Activated T-helper 1 cell treated with anti-CD3 and anti-CD28 coated beads, Interleukin-2, amount 50 U/mL, for 16 hours (primary cell): ENCODE measurements at regions not wholly inside any gene's neighbourhood (a gene's known extent, or its start where the extent isn't known, plus 50 kb on each side); places are given as distances from the start of the nearest gene placed in this dataset.

ENCODE experiments used
- DNase-seq, 2 donors: peaks; one replicate each; pipeline ENCODE4 v3.0.0-alpha.2; 2020; ENCODE audit warnings: low read depth in 1 of 2, low spot score in 1 of 2

GRCh38 chr4:13892739-13893105 lies 265.2 kb upstream of the BOD1L1 start:
- no peak for DNase-seq

- DNase-seq, result no peak
Observed at GRCh38 chr4:13893211-13893610, 265.7 kb upstream of the BOD1L1 start.

- DNase-seq, result no peak
Observed at GRCh38 chr4:13893987-13894386, 266.5 kb upstream of the BOD1L1 start.

DNA sequence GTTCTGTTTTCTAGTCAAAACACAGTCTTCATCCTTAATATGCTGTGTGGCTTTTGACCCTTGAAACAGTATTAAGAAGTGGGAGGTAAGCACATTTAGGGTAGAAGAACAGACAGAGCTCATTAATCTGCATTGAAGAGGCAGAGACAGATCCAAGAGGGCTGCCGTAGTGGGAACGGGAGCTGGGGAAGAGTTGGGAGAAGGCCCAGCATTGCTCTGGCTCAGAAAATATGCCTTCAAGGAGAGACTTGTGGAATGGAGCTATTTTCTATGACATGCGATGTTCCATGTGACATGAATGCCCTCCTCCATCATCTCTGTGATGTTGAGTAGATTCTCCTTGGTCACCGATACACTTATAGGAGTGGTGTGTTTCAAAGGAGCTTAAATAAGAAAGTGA lies 273.3 kb upstream of the BOD1L1 start:
- no peak for DNase-seq

GRCh38 chr4:13902146-13902545 lies 274.6 kb upstream of the BOD1L1 start:
- DNase-seq, result no peak

DNA sequence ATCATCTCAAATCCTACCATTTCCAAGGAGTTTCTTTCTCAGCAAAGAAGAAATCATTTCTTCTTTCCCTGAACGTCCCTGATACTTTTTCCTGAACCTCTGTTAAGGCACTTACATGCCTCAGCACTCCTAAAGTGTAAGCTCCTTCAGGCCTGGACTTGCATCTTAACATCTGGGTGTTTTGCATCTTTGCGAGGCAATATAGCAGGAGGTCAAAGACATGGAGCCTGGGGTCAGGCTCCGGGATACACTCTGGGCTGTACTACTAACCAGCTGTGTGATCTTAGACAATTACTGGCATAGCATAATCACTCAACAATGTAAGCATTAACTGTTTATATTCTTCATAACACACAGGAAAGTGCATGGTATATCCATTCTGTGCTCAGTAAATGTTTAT lies 275.5 kb upstream of the BOD1L1 start:
- no peak for DNase-seq

DNA sequence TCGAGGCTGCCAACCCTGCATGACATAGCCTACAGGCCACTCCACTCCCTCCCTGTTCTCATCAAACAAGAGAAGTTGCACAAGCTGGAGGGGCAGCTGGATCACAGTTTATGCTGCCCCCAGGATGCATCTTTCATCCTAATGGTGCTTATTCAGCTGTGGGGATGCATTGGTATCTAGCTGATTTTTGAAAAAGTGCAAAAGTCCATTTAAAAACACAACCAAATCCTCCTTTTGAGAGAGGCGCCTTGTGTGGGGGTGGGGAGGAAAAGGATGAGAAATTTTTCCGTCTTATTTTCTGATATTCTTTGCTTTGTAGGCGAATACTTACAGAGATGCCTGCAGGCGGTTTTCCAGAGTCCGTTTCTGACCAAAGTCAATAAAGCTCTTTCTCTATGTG lies 276.4 kb upstream of the BOD1L1 start:
- no peak for DNase-seq

GRCh38 chr4:13905543-13905942 lies 278.0 kb upstream of the BOD1L1 start:
- DNase-seq, result no peak

- DNase-seq, result no peak
Observed at GRCh38 chr4:13906727-13907126, 279.2 kb upstream of the BOD1L1 start.

DNA sequence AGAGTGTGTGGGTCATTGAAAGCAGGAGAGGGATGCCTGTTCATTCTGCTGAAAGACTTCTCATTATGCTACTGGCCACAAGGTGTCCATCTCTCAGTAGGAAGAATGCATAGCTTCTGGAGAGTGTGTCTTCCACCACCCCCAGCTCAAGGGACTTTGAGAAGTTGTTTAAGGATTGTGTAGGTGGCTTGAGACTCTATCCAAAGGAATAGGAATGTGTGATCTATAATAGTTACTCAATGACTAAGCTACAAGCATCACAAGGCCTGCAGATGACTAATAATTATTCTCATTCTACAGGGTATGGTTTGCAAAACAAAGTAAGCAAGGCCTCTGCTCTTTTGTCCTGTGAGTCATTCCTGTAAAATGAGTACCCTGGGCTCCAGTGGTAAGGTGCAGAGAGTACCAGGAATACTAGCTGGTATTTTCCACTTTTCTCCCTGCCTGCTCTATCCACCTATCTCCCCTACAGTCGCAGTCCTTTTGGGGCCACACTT lies 279.8 kb upstream of the BOD1L1 start:
- no peak for DNase-seq

DNA sequence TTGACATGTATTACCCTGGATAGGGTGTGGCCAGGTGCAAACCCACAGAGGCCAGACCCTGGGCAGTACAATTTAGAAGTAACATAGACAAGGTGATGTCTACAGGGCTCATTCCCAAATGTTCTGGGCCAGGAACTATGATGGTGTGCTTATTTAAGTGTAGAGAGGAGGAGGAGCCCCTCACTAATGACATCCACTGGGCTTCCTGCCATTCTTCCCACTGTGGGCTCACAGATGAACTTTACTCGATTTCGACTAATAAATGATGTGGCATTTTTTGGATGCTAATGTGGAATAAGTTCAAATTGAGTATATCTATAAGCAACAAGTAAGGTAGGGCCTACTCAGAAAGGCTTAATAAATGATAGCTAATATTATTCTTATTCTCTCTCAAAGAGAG lies 280.9 kb upstream of the BOD1L1 start:
- DNase-seq, result no peak

GRCh38 chr4:13910556-13910955 lies 283.0 kb upstream of the BOD1L1 start:
- DNase-seq, result no peak

DNA sequence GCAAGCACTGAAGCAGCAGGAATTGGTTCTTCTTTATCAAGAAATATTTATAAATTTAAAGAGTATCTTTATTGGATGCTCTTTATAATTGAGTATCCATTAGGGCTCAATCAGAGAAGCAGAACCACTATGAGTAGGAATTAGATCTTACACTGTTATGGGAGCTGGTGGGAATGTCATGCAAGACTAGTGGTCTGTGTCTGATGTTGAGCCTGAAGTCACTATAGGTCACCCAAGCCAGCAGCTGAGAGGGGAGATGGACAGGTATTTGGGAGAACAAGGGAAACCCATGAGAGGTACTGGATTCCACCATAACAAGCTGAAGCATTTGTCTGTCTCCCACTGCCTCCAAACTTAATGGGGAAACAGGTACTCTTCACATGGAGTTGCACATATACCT lies 283.7 kb upstream of the BOD1L1 start:
- DNase-seq, result no peak

DNA sequence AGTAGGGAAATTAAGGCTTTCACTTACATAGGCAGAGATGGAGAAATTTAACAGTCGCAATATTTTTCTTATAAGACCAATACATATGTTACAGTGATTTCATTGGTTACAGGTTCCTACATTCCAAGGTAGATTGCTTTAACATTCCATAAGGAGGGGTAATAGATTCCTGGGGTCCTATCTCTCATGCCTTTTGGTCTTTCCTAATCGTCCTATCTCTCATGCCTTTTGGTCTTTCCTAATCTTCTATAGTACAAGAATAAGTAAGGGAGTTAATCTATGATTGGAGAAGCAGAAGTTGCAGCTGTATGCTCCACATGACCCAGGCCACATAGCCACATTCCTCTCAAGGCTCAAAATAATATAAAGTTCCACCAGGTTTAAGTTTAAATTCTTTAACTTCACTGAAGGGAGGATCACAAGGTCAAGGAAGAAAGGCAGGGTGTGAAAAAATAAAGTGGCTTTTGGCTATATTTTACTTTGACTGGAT lies 285.0 kb upstream of the BOD1L1 start:
- no peak for DNase-seq

DNA sequence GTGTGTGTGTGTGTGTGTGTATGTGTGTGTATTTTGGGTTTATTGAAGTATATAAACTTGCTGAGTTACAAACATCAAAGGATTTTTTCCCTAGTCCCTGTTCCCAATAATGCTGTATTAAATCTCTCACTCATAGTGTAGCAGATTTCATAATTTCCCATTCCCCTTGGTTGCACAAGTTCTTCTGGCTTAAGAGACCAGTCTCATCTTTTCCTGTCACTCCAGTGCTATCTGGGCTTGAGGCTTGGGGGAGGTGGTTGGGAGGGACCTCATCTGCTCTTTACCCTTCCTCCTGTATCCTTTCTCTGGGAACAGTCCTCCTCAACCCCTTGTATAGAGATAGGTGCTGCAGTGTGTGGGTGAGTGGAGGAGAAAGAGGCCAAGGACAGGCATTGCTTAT lies 285.4 kb upstream of the BOD1L1 start:
- DNase-seq, result no peak

DNA sequence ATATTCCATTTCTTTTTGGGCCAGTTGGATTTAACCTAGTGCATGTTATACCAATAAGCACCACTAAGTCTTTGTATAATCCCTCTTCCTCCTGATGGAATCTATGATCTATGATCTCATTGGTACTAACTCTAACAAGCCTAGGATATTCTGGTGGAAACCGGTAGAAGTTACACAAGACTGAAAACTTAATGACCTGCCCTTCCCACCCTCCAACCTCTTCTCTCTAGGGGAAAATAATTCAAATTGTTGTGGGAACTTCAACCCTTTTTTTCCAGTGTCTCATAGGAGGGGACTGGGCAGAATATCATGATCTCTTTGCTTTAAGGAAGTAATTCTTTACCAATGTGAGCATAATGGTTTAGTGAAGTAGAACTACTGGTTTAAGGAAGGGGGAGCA lies 289.5 kb upstream of the BOD1L1 start:
- DNase-seq, result no peak

- DNase-seq, result no peak
Observed at GRCh38 chr4:13918110-13918509, 290.6 kb upstream of the BOD1L1 start.

DNA sequence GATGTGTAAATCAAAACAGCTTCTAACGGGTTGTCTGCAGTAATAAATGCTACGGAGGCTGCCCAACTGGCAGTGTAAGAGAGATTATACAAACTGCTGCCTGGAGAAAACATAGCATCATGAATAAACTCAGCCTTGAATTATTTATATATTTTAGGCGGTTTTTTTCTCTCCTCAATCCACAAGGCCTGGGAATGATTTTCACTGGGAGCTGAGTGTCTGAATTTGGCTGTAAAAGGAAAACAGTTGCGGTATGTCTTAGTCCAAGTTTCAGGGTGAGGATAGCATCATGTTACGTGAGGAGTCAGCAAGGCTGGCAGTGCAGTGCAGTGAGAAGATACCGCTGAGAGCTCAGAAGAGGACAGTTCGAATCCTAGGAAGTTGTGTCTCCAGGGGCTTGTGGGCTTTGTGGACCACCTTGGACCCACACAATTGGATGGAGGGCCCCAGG lies 291.5 kb upstream of the BOD1L1 start:
- DNase-seq, result no peak

DNA sequence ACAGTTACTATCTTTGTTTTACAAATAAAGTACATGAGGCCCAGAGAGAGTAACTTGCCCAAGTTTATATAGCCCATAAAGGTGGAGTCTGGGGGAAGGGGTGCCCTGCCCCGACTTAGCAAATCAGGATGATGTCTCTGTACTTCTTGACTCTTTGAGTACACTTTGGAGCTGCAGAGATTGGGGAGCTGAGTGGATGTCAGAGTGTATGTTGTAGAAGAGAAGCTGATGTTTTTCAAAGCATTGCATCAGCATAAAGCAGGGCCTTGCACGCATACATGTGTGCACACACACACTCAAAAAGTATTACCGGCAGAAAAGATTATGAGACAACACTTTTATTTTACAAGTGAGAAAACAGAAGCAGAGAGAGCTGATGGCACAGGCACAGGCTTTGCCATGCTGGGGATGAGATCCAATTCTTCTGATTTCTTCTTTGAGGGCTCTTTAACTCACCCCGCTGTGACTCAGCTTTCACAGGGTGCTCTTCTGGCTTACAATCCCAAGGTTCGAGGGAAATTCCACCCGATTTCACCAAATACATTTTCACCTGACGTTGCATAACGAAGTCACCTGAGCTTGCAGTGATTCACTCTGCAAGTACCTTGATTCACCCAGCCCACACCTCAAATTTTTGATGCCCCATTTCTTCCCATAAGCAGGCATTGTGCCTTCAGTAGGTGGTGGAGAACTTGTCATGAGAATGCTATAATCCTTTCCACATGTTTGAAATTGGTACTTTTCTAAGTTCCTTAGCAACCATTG lies 292.8 kb upstream of the BOD1L1 start:
- no peak for DNase-seq

- no peak for DNase-seq
Observed at GRCh38 chr4:13920901-13921300, 293.4 kb upstream of the BOD1L1 start.

DNA sequence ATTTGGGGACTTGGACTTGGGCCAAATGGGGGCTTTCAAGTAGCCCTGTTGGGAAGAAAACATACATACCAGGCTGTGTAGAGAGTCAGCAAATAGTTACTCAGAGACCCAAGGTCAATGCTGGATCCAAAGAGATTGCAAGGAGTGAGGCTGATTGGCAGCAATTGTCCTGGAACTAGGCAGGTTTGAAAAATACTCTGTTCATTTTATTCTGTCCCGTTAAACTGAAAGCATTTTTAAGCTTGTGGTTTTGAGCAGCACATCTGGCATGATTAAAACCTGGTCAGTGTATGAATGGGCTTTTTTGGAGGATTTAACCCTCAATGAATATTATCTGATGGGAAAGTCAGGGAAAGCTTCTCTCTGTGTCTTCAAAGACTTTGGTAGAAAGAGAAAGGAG lies 294.3 kb upstream of the BOD1L1 start:
- DNase-seq, result no peak

GRCh38 chr4:13922459-13922858 lies 294.9 kb upstream of the BOD1L1 start:
- DNase-seq, result no peak
